GM12878 (cell line): ENCODE measurements at regions not wholly inside any gene's neighbourhood (a gene's known extent, or its start where the extent isn't known, plus 50 kb on each side); places are given as distances from the start of the nearest gene placed in this dataset.

Experiments used
- ATAC-seq: fragments of 200-7000 bp; cut with Tn5 transposase; 3 replicates; pipeline ENCODE4 v1.9.1; 2020; ENCODE audit warnings: mild to moderate bottlenecking, moderate library complexity
- BruUV-seq: library from RNA; stranded (reverse); fragments of 400-500 nt; replicated peaks from 2 replicates; lab custom pipeline; 2021; lab: Mats Ljungman, UMichigan
- CTCF ChIA-PET: fragments of 300-600 bp; sonication (Branson Sonifier 250); formaldehyde crosslinking; extraction: SDS; loops from one replicate; lab custom pipeline; 2021; ENCODE audit warnings: inconsistent platforms; lab: Yijun Ruan, JAX
- POLR2A ChIA-PET: fragments of 350-600 bp; formaldehyde crosslinking; extraction: SDS; loops from one replicate; lab custom pipeline; 2021; ENCODE audit warnings: inconsistent platforms; lab: Charles Lee
- RAD21 ChIA-PET: fragments of 300-600 bp; sonication (Branson Sonifier 250); formaldehyde crosslinking; loops from one replicate; lab custom pipeline; 2023; ENCODE audit warnings: antibody characterized with exemption; ENCODE audit not compliant: unreplicated experiment; lab: Charles Lee
- SMC1A ChIA-PET: fragments of 300-600 bp; sonication (Branson Sonifier 250); formaldehyde crosslinking; loops from one replicate; lab custom pipeline; 2023; ENCODE audit not compliant: unreplicated experiment, uncharacterized antibody; lab: Charles Lee
- DNase-seq: peaks from one replicate; pipeline ENCODE4 v3.0.0-alpha.2; 2011; ENCODE audit warnings: low read depth, low spot score
- FAIRE-seq: peaks from 3 replicates; lab custom pipeline; 2011; peaks lifted over from hg19 to GRCh38; lab: Jason Lieb, UNC
- H2AFZ ChIP-seq: 2 replicates; pipeline ENCODE4 v1.6.0; 2011; ENCODE audit warnings: low read depth, low read length, control low read depth; ENCODE audit not compliant: control insufficient read depth
- H3K27ac ChIP-seq: 2 replicates; pipeline ENCODE4 v1.5.1; 2011; ENCODE audit warnings: control low read depth; ENCODE audit not compliant: control insufficient read depth, insufficient read depth
- H3K27me3 ChIP-seq, 2 experiments: replicated peaks in 1 of 2; 2 replicates each; pipeline versions ENCODE4 v1.6.0 to v1.6.1; 2011; ENCODE audit warnings: low read length in 1 of 2; ENCODE audit not compliant: control insufficient read depth in 2 of 2, insufficient read depth in 2 of 2
- H3K36me3 ChIP-seq, 2 experiments: 2 replicates each; pipeline ENCODE4 v1.5.1; 2011; ENCODE audit warnings: low read length in 1 of 2; ENCODE audit not compliant: control insufficient read depth in 2 of 2, insufficient read depth in 2 of 2
- H3K4me1 ChIP-seq: 2 replicates; pipeline ENCODE4 v1.6.1; 2011; ENCODE audit warnings: mild to moderate bottlenecking, low read length, moderate library complexity, mixed read lengths; ENCODE audit not compliant: control insufficient read depth, insufficient read depth
- H3K4me2 ChIP-seq: 2 replicates; pipeline ENCODE4 v1.6.0; 2011; ENCODE audit warnings: control low read depth; ENCODE audit not compliant: control insufficient read depth, insufficient read depth
- H3K4me3 ChIP-seq: fragments of 200-600 bp; sonication (generic); 2 replicates; pipeline ENCODE4 v1.5.1; 2016
- H3K79me2 ChIP-seq: 2 replicates; pipeline ENCODE4 v1.6.0; 2011; ENCODE audit warnings: low read length; ENCODE audit not compliant: control insufficient read depth, insufficient read depth
- H3K9ac ChIP-seq: 2 replicates; pipeline ENCODE4 v1.8.0; 2011; ENCODE audit warnings: low read length, control low read depth, mixed read lengths; ENCODE audit not compliant: control insufficient read depth, insufficient read depth
- H3K9me3 ChIP-seq: replicated peaks from 3 replicates; pipeline ENCODE4 v1.5.1; 2011; ENCODE audit warnings: mild to moderate bottlenecking, low read length; ENCODE audit not compliant: control insufficient read depth, insufficient read depth
- H4K20me1 ChIP-seq: 2 replicates; pipeline ENCODE4 v1.6.0; 2011; ENCODE audit not compliant: control insufficient read depth, insufficient read depth
- ATF7 ChIP-seq: fragments of 450-650 bp; IDR thresholded peaks from 2 replicates; pipeline ENCODE4 v1.6.1; 2016; ENCODE audit warnings: low read depth, mild to moderate bottlenecking
- E2F8 ChIP-seq: fragments of 450-650 bp; IDR thresholded peaks from 2 replicates; pipeline ENCODE4 v1.6.1; 2018; ENCODE audit warnings: mild to moderate bottlenecking, low read depth, moderate library complexity; ENCODE audit not compliant: partially characterized antibody
- FOXM1 ChIP-seq: IDR thresholded peaks from 2 replicates; pipeline ENCODE4 v1.6.1; 2012; ENCODE audit warnings: low read depth, mild to moderate bottlenecking, inconsistent platforms, low read length, moderate library complexity
- HSF1 ChIP-seq: fragments of 150-350 bp; IDR thresholded peaks from 2 replicates; pipeline ENCODE4 v1.6.1; 2014; ENCODE audit warnings: mild to moderate bottlenecking, low read depth, low read length
- NFYB ChIP-seq: IDR thresholded peaks from 2 replicates; pipeline ENCODE4 v1.6.1; 2011; ENCODE audit warnings: low read depth, mild to moderate bottlenecking, low read length, improper control_type of control experiment, moderate library complexity; ENCODE audit not compliant: insufficient read depth
- NRF1 ChIP-seq: conservative IDR thresholded peaks from 2 replicates; pipeline ENCODE4 v1.6.1; 2011; ENCODE audit warnings: mild to moderate bottlenecking, low read depth, low read length, improper control_type of control experiment
- PAX5 ChIP-seq: IDR thresholded peaks from 2 replicates; pipeline ENCODE4 v1.6.1; 2011; ENCODE audit warnings: low read depth, low read length, borderline replicate concordance
- USF1 ChIP-seq: IDR thresholded peaks from 2 replicates; pipeline ENCODE4 v1.6.1; 2011; ENCODE audit warnings: borderline replicate concordance, low read depth, mild to moderate bottlenecking, moderate library complexity, mixed read lengths, low read length; ENCODE audit not compliant: insufficient read depth; ENCODE audit errors: extremely low read length
- WGBS: methylation state at CpG from one replicate; pipeline ENCODE4 v1.1.6; 2016; ENCODE audit warnings: low lambda C conversion rate; ENCODE audit not compliant: insufficient replicate concordance, insufficient coverage; ENCODE audit errors: missing lambda C conversion rate; 5-methylcytosine and 5-hydroxymethylcytosine counted together
- in situ Hi-C: fragments of 300-500 bp; cut with MboI; formaldehyde crosslinking; loops from 9 replicates; pipeline ENCODE4 v1.14.3; 2018; ENCODE audit warnings: mixed read lengths
- intact Hi-C: fragments of 100-400 bp; cut with micrococcal nuclease; formaldehyde crosslinking; loops from one replicate; pipeline ENCODE4 v1.14.2; 2022; ENCODE audit not compliant: unreplicated experiment

GRCh38 chr10:129310881-129311280, 156.2 kb upstream of the MGMT start:
- no peaks in the 10 kb centered on the region for H3K36me3 ChIP-seq
- ATAC-seq: no peak
- intact Hi-C loops (no loop called here), in situ Hi-C loops (no loop called here)
- WGBS: 20% methylated on average over 4 of the region's 4 CpGs
- no peaks in the 10 kb centered on the region for H4K20me1 ChIP-seq
- H3K27ac ChIP-seq: no peak overlapping the region
- no peak for FAIRE-seq
- no peak overlapping the region for H3K4me3 ChIP-seq
- no peaks in the 10 kb centered on the region for H3K4me1 ChIP-seq
- H3K27me3 ChIP-seq: no peaks in the 10 kb centered on the region
- ChIA-PET SMC1A (no interaction called here), CTCF (interaction anchor here (1.2 kb wide), 1 partner anchor 12 kb away, joined by 4 read pairs; no protein-coding TSS in a partner anchor), RAD21 (no interaction called here), POLR2A (no interaction called here)
- no peak for DNase-seq
- no TSS peak for BruUV-seq
- TF ChIP-seq NFYB (no peak), HSF1 (no peak), USF1 (no peak)
- no peak overlapping the region for H3K4me2 ChIP-seq
- no peak overlapping the region for H3K9ac ChIP-seq
- H2AFZ ChIP-seq: no peak overlapping the region
- H3K79me2 ChIP-seq: no peaks in the 10 kb centered on the region
- no peaks in the 10 kb centered on the region for H3K9me3 ChIP-seq

- ATAC-seq: no peak
- Histone ChIP-seq H3K9ac (no peak overlapping the region), H3K9me3 (no peaks in the 10 kb centered on the region), H3K4me2 (no peak overlapping the region), H4K20me1 (no peaks in the 10 kb centered on the region), H3K4me1 (no peaks in the 10 kb centered on the region), H3K79me2 (no peaks in the 10 kb centered on the region), H3K4me3 (no peak overlapping the region), H3K27ac (no peak overlapping the region), H3K27me3 (no peaks in the 10 kb centered on the region), H3K36me3 (no peaks in the 10 kb centered on the region), H2AFZ (no peak overlapping the region)
- CTCF ChIA-PET: no interaction called here
- SMC1A ChIA-PET: no interaction called here
- RAD21 ChIA-PET: no interaction called here
- 0% methylated on average over 1 of the region's 1 CpG for WGBS
- DNase-seq: no peak
- BruUV-seq: no TSS peak
- POLR2A ChIA-PET: no interaction called here
- in situ Hi-C loops: no loop called here
- intact Hi-C loops: no loop called here
- FAIRE-seq: no peak
- TF ChIP-seq USF1 (no peak), PAX5 (no peak), E2F8 (no peak), NRF1 (no peak), ATF7 (no peak), FOXM1 (no peak)
Measured at GRCh38 chr10:129319934-129320333, 147.1 kb upstream of the MGMT start.
